ENCODE measurements at regions not wholly inside any gene's neighbourhood (a gene's known extent, or its start where the extent isn't known, plus 50 kb on each side); places are given as distances from the start of the nearest gene placed in this dataset.
A peak's percentile ranks its signal among the peaks of the same experiment; 100 is the strongest.

GRCh38 chr13:34748596-34748995 lies 193.5 kb upstream of the NBEA start:
- no peak overlapping the region for H2AFZ ChIP-seq (ENCODE audit: low read depth, low read length)

DNA sequence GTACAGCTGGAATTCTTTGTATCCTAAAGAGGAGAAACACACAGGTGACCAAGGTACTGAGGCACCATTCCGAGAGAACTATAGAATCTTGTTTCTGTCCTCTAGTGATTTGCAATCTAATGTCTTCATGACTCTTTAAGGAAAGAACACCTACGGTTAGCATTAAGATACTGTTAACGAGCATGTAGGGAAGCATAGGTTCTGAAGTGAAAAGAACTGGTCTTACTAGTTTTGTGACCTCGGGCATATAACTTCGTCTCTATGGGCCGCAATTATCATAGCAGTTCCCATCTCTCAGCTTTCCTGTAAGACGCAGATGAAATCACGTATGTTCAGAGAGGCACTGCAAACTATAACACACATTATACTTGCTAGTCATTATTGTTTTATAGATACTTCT lies 193.0 kb upstream of the NBEA start:
- H3K36me3 ChIP-seq (replicated peaks; ENCODE audit: low read depth, low read length) = no peaks in the 10 kb centered on the region
- H3K4me3 ChIP-seq (ENCODE audit: low read length) = no peak overlapping the region
- H3K4me1 ChIP-seq (ENCODE audit: low read length) = peaks cover 10% of the 10 kb centered on the region
- no peaks in the 10 kb centered on the region for H4K20me1 ChIP-seq (ENCODE audit: insufficient read depth, low read length)
- H3K9me3 ChIP-seq (ENCODE audit: insufficient read depth, low read length) = no peaks in the 10 kb centered on the region
- H3K4me2 ChIP-seq (ENCODE audit: low read length) = no peak overlapping the region
- no peaks in the 10 kb centered on the region for H3K27me3 ChIP-seq (ENCODE audit: low read depth, low read length)
- H3K27ac ChIP-seq (ENCODE audit: low read length) = no peak overlapping the region
- H2AFZ ChIP-seq (ENCODE audit: low read depth, low read length) = no peak overlapping the region
- TF ChIP-seq EZH2phosphoT487 (IDR thresholded peaks at IDR 0.05; ENCODE audit: low read depth) (no peak), CTCF (IDR thresholded peaks at IDR 0.05; ENCODE audit: low read depth, low read length) (no peak)
- H3K9ac ChIP-seq (ENCODE audit: low read length) = no peak overlapping the region
- H3K79me2 ChIP-seq (ENCODE audit: low read length) = no peaks in the 10 kb centered on the region

More at GRCh38 chr13:34748596-34748995, 193.5 kb upstream of the NBEA start:
- H3K4me2 ChIP-seq (ENCODE audit: low read length) = no peak overlapping the region
- H3K9ac ChIP-seq (ENCODE audit: low read length) = no peak overlapping the region
- H3K79me2 ChIP-seq (ENCODE audit: low read length) = no peaks in the 10 kb centered on the region
- no peak overlapping the region for H3K4me3 ChIP-seq (ENCODE audit: low read length)
- H3K27me3 ChIP-seq (ENCODE audit: low read depth, low read length) = no peaks in the 10 kb centered on the region
- H3K36me3 ChIP-seq (replicated peaks; ENCODE audit: low read depth, low read length) = no peaks in the 10 kb centered on the region
- H4K20me1 ChIP-seq (ENCODE audit: insufficient read depth, low read length) = no peaks in the 10 kb centered on the region
- TF ChIP-seq CTCF (IDR thresholded peaks at IDR 0.05; ENCODE audit: low read depth, low read length) (no peak), EZH2phosphoT487 (IDR thresholded peaks at IDR 0.05; ENCODE audit: low read depth) (no peak)
- peaks cover 10% of the 10 kb centered on the region for H3K4me1 ChIP-seq (ENCODE audit: low read length)
- H3K27ac ChIP-seq (ENCODE audit: low read length) = no peak overlapping the region
- H3K9me3 ChIP-seq (ENCODE audit: insufficient read depth, low read length) = no peaks in the 10 kb centered on the region

GRCh38 chr13:34750078-34750931 lies 191.8 kb upstream of the NBEA start:
- peak overlapping the region; percentile 41 for H3K4me3 ChIP-seq (ENCODE audit: low read length)
- no peak overlapping the region for H3K27ac ChIP-seq (ENCODE audit: low read length)
- H2AFZ ChIP-seq (ENCODE audit: low read depth, low read length) = no peak overlapping the region
- TF ChIP-seq EZH2phosphoT487 (IDR thresholded peaks at IDR 0.05; ENCODE audit: low read depth) (no peak), CTCF (IDR thresholded peaks at IDR 0.05; ENCODE audit: low read depth, low read length) (no peak)
- no peaks in the 10 kb centered on the region for H4K20me1 ChIP-seq (ENCODE audit: insufficient read depth, low read length)
- H3K36me3 ChIP-seq (replicated peaks; ENCODE audit: low read depth, low read length) = no peaks in the 10 kb centered on the region
- H3K9me3 ChIP-seq (ENCODE audit: insufficient read depth, low read length) = no peaks in the 10 kb centered on the region
- H3K27me3 ChIP-seq (ENCODE audit: low read depth, low read length) = no peaks in the 10 kb centered on the region
- no peak overlapping the region for H3K9ac ChIP-seq (ENCODE audit: low read length)
- H3K4me1 ChIP-seq (ENCODE audit: low read length) = peaks cover 10% of the 10 kb centered on the region
- H3K4me2 ChIP-seq (ENCODE audit: low read length) = peak overlapping the region; percentile 33
- H3K79me2 ChIP-seq (ENCODE audit: low read length) = no peaks in the 10 kb centered on the region

- TF ChIP-seq CTCF (IDR thresholded peaks at IDR 0.05; ENCODE audit: low read depth, low read length) = no peak
- TF ChIP-seq EZH2phosphoT487 (IDR thresholded peaks at IDR 0.05; ENCODE audit: low read depth) = no peak
- Histone ChIP-seq H3K9me3 (ENCODE audit: insufficient read depth, low read length) (no peaks in the 10 kb centered on the region), H3K4me3 (ENCODE audit: low read length) (peak overlapping the region; percentile 41), H4K20me1 (ENCODE audit: insufficient read depth, low read length) (no peaks in the 10 kb centered on the region), H3K4me2 (ENCODE audit: low read length) (peak overlapping the region; percentile 33), H3K27ac (ENCODE audit: low read length) (no peak overlapping the region), H2AFZ (ENCODE audit: low read depth, low read length) (no peak overlapping the region), H3K4me1 (ENCODE audit: low read length) (peaks cover 10% of the 10 kb centered on the region), H3K36me3 (replicated peaks; ENCODE audit: low read depth, low read length) (no peaks in the 10 kb centered on the region), H3K27me3 (ENCODE audit: low read depth, low read length) (no peaks in the 10 kb centered on the region), H3K9ac (ENCODE audit: low read length) (no peak overlapping the region), H3K79me2 (ENCODE audit: low read length) (no peaks in the 10 kb centered on the region)
Measured at GRCh38 chr13:34751044-34751443, 191.0 kb upstream of the NBEA start.

Measured in OCI-LY3 (cell line).